ENCODE measurements at regions not wholly inside any gene's neighbourhood (a gene's known extent, or its start where the extent isn't known, plus 50 kb on each side); places are given as distances from the start of the nearest gene placed in this dataset.
"Not testable (repeated sequence)": the region's sequence is repeated elsewhere in the genome, so short reads cannot be mapped to it uniquely, and the experiment has no call there.

DNA sequence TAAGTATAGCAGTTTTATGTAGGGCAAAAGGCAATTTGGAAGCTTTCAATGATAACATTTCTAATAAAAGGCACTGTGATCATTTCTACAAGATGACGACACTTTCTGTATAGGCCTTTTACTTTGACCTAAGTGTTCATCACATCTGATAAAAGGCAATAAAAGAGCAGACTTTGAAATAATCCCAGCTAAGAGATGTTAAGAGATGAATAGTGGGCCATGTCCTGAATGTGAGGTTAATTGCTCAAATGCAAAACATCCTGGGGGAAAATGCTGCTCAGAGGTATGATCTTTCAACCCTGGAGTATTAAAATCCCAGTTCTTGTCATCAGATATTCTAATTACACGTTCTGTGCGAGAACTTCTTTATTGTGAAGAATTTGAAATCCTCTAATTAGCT lies 677.6 kb downstream of the SOCS6 start:
- FAIRE-seq: no peak

DNA sequence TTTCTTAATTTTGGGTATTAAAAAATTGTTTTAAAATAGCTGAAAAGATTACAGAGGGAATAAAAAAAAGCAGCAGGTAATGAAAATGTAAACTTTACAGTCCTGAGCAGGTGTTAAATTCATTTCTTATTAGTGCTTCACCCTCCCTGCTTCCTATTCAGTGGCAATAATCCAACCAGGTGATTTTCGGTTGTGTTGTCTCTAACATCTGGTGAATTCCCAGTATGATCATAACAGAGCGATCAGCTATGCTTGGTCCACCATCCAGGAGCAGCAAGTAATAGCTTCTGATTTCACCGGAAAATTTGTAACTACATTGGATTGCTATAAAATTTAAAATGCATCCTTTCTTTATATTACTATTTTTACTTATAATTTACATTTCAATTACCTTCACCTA lies 673.1 kb downstream of the SOCS6 start:
- no peak for FAIRE-seq

DNA sequence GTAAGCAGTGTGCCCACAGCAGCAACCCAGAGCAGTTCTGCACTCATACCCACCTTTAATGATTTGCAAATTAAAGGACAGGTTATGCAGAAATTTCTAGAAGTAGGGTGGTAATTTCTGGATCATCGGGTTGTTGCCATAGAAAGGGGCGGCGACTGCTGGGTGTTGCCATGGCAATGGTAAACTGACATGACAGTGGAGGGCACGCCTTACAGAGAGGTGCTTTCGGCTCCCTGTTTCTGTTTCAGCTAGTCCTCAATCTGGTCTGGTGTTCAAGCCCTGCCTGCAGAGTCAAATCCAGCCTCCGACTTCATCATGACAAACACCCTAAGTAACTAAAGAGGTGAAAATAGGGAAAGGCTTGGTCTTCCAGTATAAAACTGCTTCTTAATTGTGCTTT lies 667.7 kb downstream of the SOCS6 start:
- no peak for FAIRE-seq

DNA sequence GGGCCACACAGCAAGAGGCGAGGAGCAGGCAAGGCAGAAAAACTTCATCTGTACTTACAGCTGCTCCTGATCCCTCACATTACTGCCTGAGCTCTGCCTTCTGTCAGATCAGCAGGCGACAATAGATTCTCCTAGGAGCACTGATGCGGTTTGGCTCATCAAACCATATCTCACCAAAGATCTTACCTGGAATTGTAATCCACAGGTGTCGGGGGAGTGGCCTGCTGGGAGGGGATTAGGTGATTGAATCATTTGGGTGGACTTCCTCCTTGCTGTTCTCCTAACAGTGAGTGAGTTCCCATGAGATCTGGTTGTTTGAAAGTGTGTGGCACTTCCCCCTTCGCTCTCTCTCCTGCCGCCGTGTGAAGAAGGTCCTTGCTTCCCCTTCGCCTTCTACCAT lies 647.3 kb downstream of the SOCS6 start:
- no peak for FAIRE-seq

DNA sequence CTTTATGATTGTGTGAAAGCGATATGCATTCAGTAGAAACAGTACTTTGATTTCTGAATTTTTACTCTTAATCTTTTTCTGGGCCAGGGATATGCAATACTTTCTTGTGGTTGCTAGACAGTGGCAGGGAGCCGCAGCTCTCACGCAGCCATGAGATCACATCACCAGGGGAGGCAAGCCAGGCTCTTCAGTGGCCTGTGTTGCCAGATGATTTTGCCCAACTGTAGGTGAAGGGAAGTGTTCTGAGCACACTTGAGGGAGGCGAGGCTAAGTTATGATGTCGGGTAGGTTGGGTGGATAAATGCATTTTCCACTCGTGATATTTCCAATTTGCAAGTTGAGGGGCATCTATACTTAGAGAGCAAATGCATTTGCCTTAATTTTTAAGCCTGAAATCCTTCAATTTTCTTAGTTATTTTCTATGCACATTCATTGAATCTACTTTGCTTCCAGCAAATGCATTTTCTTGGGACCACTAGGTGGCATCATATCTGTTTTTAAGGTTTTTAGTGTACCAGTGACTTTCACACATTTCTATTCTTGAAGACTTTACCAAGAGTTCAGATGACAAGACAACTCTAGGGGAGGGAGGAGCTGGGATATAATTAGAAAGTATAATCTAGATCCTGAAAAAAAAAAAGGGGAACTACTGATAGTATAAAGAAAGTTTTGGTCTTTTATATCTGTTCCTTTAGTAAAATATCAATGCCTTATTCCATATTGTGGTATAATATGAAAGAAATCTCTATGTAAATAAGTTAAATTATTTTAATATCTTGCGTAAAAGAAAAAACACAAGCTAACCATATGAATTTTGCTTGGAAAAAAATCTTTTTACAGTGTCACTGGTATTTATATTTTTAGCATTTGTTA lies 643.3 kb downstream of the SOCS6 start:
- peak; percentile 86 for FAIRE-seq

DNA sequence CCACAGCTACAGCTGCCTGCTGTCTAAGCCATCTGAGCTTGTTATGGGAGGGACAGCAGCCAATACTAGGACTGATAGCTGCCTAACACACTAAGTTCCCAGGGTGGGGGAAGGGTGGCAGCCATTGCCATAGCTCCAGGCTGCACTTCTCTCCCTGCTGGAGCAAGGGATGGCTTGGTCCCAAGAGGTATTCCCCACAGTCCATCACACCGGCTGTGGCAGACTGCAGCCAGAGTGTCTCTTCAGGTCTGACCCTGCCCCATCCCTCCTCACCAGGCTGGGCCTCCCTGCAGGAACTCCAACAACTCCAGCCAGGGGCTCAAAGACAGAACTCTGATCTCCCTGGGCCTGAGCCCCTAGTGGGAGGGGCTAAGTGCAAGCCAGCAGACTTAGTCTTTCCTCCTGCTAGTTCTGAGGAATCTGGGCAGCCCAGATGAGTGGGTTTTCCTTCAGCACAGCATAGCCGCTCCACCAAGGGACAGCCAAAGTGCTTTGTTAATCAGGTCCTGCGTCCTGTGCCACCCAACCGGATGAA lies 632.1 kb downstream of the SOCS6 start:
- FAIRE-seq: no peak

DNA sequence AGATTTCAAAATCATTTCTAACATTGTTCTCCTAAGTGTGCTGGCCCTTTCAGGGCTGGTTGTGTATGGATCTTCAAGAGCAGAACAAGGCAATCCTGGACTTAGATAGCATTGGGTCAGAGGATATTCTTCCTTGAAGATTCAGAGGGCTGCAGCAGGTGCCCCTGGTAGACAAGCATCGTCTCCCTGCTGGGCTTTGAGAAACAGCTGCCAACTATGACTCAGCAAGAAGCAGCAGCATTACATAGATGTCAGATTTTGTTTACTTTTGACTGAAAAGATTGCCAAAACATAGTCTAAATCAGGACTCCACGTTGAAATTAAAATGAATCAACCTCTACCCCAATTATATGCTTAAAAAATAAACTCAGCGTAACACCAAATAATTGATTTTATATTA lies 618.8 kb downstream of the SOCS6 start:
- no peak for FAIRE-seq

DNA sequence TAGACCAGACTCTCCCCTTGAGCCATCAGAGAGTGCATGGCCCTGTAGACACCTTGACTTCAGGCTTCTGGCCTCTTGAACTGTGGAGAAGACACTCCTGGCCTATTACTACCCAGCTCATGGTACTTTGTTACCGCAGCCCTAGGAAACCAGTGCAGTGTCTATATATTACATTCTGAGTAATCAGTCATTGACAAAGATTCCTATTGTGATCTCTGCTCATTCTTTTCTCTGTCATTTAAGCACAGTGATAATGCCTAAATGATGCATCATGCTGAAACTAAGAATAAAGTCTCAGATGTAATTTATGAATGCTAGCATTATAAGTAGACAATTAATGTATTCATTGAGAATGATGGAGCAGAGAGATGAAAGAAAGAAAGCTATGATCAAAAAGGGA lies 603.5 kb downstream of the SOCS6 start:
- no peak for FAIRE-seq

DNA sequence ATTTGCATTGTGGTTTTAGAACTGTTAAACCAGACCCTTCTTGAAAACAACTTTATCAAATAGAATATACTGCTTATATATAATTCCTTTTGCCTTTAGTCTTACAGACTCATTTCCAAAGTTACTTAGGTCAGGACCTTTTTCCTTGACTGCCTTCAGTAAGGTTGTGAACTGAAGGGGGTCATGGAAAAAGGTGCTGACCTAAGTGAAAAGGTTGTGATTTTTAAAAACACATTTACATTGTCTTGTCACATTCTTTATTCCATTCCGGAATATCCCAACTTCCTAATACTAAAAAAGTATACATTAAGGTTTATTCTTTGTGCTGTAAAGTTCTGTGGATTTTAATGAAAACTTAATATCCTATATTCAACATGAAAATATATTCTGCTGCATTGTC lies 581.4 kb downstream of the SOCS6 start:
- no peak for FAIRE-seq

DNA sequence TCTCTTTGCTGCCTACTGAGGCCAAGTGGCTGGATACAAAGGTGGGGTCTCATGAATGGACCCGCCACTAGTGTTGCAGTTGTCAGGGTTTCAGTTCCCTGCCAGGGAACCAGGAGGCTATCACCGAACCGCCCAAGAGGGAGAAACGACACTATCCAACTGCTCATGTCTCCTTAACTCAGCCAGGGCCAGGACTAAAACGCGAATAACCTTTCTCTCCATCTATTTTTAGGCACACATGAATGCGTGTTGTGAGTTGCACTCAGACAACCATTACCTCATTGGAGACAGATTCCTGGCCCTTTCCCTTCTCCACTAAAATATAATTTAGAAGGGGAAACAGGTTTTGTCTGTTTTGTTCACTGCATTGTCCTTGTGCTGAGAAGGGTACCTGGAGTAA lies 559.5 kb downstream of the SOCS6 start:
- no peak for FAIRE-seq

DNA sequence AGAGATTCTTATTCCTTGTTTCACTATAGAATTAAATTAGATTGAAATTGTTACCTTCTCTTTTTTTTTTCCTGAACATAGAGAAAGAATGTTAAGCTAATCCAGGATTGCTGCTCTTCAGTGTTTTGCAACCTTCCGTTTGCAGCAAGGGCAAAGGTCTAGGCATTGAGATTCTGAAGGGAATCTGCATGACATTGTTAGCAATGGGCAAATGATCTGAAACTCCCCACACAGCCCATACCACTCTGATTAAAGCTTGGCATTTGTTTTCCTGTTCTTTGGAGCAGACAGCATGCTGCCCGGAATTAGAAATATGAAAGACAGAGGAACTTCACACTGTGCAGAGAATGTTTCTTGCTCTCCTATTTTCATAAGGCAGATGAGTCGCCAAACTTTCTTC lies 551.8 kb downstream of the SOCS6 start:
- FAIRE-seq: no peak

DNA sequence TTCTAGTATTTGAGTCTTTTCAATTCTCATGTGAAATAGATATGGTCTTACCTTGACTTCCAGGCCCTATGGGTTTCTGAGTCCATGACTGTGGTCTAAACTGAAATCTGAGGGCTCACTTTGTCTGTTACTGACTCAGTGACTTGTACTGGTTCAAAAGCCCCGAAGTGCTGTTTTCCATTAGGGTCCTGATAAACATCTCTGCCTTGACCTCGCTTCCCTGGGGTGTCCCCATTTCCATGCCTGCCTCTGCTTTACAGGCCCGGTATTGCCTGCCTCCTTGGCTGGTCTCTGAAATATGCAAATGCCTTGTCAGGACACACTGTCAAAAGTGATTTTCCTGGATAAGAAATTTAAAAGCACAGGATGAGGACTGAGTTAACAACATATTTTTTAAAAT lies 538.8 kb downstream of the SOCS6 start:
- FAIRE-seq: no peak

DNA sequence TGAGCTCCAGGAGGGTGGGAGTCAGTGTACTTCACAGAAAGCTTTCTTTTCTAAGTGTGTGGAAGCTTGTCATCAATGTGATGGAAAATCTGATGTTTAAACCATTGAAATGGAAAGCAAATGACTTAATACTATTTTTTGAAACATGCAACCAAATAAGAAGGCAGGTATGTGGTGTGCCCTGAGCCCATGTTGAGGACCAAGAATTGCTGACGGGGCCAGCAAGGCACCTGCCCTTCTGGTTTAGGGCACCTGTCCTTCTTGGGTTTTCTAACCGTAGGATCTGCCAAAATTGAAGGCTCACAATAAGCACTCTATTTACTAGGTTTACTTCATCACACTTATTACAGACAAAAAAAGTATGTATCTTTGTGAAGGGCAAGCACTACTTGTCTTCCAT lies 537.7 kb downstream of the SOCS6 start:
- no peak for FAIRE-seq

DNA sequence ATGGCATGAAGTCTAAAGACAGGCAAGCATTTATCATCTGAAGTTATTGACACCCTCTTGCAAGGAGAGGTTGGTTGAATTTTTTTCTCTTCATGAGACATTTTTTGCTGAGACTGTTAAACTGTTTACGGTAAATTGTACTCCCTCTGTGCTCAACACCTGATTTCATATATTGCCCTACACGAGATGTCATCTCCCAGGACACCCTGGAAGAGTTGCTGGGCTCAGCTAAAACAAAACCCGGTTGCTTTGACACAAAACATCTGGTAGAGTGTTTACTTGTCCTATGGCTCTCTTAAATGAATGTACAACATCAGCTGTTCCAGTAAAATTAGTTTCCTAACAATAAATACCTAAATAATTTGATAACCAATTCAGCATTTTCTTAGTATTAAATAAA lies 533.8 kb downstream of the SOCS6 start:
- no peak for FAIRE-seq

DNA sequence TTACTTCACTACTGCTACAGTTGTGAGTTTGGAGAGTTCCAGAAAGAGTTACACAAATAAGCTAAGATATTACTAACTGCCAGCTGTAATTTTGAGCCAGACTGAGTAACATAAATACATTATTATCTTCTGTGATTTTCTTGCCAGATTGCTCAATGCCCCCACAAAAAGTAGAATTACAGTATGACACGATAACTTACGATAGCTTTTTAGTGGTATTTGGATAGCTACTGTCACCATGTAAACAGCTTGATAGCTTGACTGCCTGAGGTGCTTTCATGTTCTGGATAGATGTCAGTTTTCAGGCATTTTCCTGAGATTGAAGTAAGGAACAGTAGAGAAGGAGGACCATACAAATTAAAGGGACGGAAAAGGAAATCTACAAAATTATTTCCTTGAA lies 533.3 kb downstream of the SOCS6 start:
- FAIRE-seq: no peak

DNA sequence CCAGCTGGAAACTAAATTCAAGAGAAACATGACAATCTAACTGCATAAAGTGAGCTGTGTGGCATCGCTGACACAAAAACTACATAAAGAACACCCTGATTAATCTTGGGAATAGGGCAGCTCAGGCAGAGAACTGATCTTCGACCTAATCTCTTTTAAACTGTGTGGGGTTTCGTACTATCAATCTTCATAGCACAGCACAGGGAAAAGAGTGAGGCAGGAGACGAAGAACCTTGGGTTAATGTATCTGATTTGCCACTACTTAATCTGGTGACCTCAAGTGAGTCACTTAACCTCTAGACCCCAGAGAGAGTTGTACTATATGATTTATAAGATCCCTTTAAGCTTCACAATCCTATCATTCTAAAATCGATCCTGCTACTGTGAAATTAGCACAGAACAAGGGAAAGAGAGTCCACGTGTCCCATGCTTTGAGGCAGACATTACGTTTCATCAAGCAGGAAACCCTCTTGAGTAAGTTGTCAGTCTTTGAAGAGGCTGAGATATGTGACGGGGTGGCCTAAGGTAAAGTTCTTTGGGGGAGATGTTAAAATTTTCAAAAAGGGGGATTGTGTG lies 519.7 kb downstream of the SOCS6 start:
- FAIRE-seq: no peak

DNA sequence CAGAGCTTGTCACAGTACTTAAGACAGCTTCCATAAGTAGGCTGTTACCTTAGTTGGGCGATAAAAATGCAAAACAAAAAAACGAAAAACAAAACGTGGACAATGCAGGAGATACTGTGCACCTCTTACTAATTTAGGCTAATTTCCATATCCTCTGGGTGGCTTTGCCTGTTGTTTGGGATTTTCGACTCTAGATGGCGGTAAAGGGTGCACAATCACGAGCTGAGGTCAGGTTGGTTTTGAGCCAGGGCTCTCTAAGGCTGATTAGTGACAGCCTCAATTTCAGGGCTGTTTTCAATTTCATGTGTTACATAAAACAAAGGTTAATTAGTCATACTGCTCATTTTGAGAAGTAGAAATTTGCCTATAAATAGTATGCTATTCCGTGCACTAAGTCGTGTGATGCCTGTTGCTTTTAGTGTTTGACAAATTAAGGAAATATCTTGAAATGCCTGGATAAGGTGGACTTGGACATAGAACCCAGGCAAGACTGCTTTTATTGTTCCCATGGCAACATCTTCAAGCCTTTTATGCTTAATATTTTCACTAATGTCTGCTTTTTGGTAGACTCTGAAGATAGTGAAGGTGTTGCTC lies 493.1 kb downstream of the SOCS6 start:
- peak; percentile 41 for FAIRE-seq

DNA sequence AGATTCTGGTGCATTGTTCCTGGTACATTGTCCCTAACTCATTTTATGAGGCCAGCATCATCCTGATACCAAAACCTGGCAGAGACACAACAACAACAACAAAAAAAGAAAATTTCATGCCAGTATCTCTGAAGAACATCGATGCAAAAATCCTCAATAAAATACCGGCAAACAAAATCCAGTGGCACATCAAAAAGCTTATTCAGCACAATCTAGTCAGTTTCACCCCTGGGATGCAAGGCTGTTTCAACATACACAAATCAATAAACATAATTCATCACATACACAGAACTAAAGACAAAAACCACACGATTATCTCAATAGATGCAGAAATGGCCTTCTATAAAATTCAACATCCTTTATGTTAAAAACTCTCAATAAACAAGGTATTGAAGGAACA lies 477.4 kb downstream of the SOCS6 start:
- FAIRE-seq: not testable (repeated sequence)

DNA sequence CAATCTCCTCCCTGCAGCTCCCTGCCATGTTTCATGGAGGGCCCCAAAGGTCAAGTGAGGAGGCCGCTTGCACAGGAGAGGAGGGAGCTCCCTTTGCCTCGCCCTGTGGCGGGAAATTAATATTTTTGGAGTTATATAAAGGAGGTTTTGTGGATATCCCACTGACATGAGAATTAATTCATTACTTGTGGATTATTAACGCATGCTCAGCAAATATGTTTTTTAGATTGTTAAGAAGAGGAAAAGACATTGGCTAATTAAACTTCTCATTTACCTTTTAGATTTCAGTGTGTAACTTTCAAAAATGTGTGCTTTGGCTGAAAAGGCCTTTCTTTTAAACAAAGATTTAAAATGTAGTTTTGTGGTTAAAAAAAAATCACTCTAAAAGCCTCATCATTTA lies 474.0 kb downstream of the SOCS6 start:
- no peak for FAIRE-seq

DNA sequence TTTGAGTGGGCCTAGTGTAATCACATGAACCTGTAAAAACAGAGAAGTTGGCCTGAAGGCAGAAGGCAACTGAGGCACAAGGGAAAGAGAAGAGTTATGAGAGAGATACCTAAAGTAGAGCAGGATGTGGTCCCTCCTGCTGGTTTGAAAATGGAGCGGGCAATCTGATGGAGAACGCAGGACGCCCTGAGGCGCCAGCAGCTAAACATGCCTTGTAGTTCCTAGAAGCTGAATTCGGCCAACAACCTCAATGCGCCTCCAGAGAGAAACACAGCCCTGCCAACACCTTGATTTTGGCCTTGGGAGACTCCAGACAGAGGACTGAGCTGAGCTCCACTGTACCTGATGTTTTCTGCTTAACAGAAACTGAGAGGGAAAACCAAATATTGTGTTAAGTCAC lies 469.9 kb downstream of the SOCS6 start:
- no peak for FAIRE-seq

DNA sequence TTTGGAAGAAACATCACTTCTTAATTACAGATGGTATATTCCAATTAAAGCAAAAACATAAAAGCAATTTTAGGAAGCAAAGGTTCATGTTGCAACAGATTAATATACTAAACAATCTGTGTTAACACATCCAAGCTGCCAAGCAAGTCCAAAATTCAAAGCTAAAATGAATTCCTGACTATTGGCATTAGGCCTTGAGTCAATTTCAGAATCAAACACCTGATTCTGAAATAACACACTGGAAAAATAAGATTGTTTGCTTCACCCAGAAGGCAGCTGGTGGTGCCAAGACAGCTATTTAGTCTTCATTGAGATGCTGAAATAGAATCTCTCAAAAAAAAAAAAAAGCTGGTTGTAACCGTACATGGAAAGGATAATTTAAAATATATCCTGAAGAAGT lies 465.6 kb downstream of the SOCS6 start:
- FAIRE-seq: no peak

DNA sequence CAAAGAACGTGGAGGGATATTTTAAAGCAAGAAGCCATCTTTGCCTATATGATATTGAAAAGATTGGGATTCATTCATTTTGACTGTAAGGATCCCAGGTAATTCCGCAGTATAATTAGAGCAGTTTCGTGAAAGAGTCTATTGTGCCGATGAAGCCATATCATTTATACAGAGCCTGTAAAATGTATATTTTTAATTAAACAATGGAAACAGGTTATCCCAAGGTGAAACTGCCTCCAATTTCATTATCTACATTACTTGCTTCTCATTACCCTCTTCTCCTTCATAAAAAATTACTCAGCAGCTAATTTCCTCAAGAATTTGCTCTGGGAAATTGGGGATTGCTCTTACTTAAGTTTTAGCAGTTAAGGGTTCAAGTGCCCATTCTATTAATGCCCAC lies 444.1 kb downstream of the SOCS6 start:
- no peak for FAIRE-seq

DNA sequence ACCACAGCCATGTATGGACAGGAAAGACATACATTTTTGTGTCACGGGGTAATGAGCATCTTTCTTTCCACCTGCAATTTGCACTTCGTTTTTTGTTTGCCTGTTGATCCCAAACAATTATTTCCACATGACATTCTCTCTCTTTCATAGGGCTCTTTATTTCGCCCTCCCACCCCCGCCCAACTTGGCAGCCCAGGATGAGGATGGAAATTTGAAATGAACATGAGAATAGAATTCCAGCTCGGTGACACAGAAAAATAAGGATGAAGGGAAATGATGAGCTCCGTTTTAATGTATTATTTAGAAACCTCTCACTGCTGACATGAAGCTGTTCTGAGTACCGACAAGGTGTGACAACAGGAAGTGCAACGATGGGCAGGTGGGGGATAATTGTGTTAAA lies 443.3 kb downstream of the SOCS6 start:
- FAIRE-seq: no peak

DNA sequence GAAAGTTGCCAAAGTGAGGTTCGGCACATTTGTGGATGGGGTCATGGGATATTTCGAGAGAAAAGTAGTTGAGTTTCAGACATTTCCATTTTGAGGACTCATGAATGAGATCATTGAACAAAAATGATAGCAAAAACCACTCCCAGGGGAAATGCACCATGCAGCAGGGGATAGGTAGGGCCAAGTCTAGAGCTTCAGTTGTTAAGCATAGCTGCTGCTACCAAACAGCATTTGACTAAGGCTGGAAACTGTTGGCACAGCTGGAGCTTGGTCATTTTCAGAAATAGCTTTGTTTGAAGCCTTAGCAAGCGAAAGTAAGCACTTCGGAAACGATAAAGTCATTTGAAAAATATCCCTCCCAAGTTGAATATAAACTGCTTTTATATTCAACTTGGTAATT lies 431.8 kb downstream of the SOCS6 start:
- FAIRE-seq: no peak
